H1 (cell line): ENCODE measurements at regions not wholly inside any gene's neighbourhood (a gene's known extent, or its start where the extent isn't known, plus 50 kb on each side); places are given as distances from the start of the nearest gene placed in this dataset.

ENCODE experiments used
- BRCA1 ChIP-seq: IDR thresholded peaks from 2 replicates; pipeline ENCODE4 v1.6.1; 2012; ENCODE audit warnings: low read depth, low read length, improper control_type of control experiment
- CTCF ChIP-seq, 3 experiments: IDR thresholded peaks; 1 replicate in 2 of 3; 2 replicates in 1 of 3; pipeline versions ENCODE4 v1.5.1 to v1.6.1; 2011; ENCODE audit warnings: low read length in 3 of 3, mild to moderate bottlenecking in 3 of 3, inconsistent platforms in 2 of 3, low read depth in 1 of 3, moderate library complexity in 1 of 3; ENCODE audit not compliant: insufficient read depth in 1 of 3; ENCODE audit errors: control extremely low read depth in 1 of 3
- POLR2A ChIP-seq, 2 experiments: IDR thresholded peaks; 1 replicate in 1 of 2; 2 replicates in 1 of 2; pipeline ENCODE4 v1.6.1; 2011; ENCODE audit warnings: low read depth in 2 of 2, low read length in 2 of 2, mild to moderate bottlenecking in 2 of 2; ENCODE audit errors: control extremely low read depth in 1 of 2
- SIN3A ChIP-seq, 2 experiments: IDR thresholded peaks in 1 of 2; conservative IDR thresholded peaks in 1 of 2; 2 replicates each; pipeline ENCODE4 v1.6.1; 2011 to 2012; ENCODE audit warnings: low read length in 2 of 2, improper control_type of control experiment in 1 of 2, low read depth in 1 of 2, mild to moderate bottlenecking in 1 of 2

GRCh38 chrX:128650326-128650725 is 598.1 kb upstream of the ACTRT1 start:
- TF ChIP-seq CTCF (IDR thresholded peaks at IDR 0.05; ENCODE audit: control extremely low read depth in 1 of 3, insufficient read depth in 1 of 3, low read depth in 1 of 3, low read length in 3 of 3), result no peak
- TF ChIP-seq BRCA1, result no peak
- no peak for TF ChIP-seq POLR2A (IDR thresholded peaks at IDR 0.05; ENCODE audit: control extremely low read depth in 1 of 2, low read depth in 2 of 2, low read length in 2 of 2)
- no peak for TF ChIP-seq SIN3A (conservative IDR thresholded peaks at IDR 0.05 in 1 of 2, IDR thresholded peaks at IDR 0.05 in 1 of 2; ENCODE audit: low read depth in 1 of 2, low read length in 2 of 2)
